Adrenal gland (tissue), 5 donors: ENCODE measurements at regions not wholly inside any gene's neighbourhood (a gene's known extent, or its start where the extent isn't known, plus 50 kb on each side); places are given as distances from the start of the nearest gene placed in this dataset.

Source experiments
- CTCF ChIP-seq, 6 experiments: fragments of 450-650 bp in 4 of 6; fragments of 200-600 bp in 2 of 6; sonication (generic) in 1 of 6; IDR thresholded peaks; 1 replicate in 5 of 6; 2 replicates in 1 of 6; pipeline versions ENCODE4 v1.5.1 to v1.8.0; 2016 to 2021; ENCODE audit warnings: antibody characterized with exemption in 6 of 6, mild to moderate bottlenecking in 2 of 6, moderate library complexity in 1 of 6
- POLR2A ChIP-seq, 2 donors: fragments of 450-650 bp; IDR thresholded peaks; one replicate each; pipeline ENCODE4 v1.6.1; 2017; ENCODE audit warnings: antibody characterized with exemption in 2 of 2, mild to moderate bottlenecking in 2 of 2, moderate library complexity in 1 of 2
- donor health status: DM: no; HTN: no; CAD: no.

GRCh38 chr3:153087595-153088566, 74.1 kb upstream of the RAP2B start:
- TF ChIP-seq CTCF (IDR thresholded peaks at IDR 0.05) (no peak), POLR2A (IDR thresholded peaks at IDR 0.05) (no peak)
